GM18508 (cell line): ENCODE measurements at regions not wholly inside any gene's neighbourhood (a gene's known extent, or its start where the extent isn't known, plus 50 kb on each side); places are given as distances from the start of the nearest gene placed in this dataset.

Experiments
- ATAC-seq: cut with Tn5 transposase; IDR thresholded peaks from one replicate; pipeline ENCODE4 v1.9.1; 2021; ENCODE audit warnings: moderate number of reproducible peaks; ENCODE audit not compliant: insufficient read depth, unreplicated experiment

- no peak for ATAC-seq
Observed at GRCh38 chr3:99467420-99467819, 171.0 kb upstream of the COL8A1 start.

DNA sequence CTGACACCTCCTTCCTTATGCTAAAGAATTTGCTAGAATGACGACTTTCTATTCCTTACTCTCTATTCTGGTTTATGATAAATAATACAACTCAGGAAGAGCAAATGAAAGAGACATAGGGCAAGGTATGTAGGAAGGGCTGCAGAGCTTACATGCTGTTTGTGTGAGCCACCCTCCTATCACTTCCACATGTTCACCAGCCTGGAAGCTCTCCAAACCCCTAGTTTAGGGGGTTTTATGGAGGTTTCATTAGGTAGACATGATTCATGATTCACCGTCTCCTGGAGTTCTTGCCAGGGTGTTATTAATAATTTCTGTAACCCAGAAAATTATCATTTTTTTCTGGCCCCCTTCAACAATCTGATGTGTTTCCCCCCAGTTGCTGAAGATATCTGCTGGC lies 172.1 kb upstream of the COL8A1 start:
- no peak for ATAC-seq

DNA sequence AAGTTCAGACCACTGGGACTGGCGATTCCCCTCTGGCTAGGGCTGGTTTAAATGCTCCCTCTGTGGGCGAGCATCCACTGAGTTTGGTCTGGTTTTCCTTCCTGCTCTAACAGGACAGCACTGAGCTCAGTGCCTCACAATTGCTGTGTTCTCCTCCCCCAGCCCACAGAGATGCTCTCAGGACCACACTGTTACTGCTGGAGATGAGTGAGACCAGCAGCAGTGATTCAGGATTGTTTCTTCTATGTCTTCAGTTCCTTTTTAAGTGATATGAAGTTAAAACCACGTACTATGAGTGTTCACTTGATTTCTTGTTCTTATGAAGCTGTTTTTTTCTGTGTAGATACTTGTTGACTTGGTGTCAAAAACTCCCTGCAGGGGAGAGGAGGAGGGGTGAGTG lies 180.4 kb upstream of the COL8A1 start:
- no peak for ATAC-seq

DNA sequence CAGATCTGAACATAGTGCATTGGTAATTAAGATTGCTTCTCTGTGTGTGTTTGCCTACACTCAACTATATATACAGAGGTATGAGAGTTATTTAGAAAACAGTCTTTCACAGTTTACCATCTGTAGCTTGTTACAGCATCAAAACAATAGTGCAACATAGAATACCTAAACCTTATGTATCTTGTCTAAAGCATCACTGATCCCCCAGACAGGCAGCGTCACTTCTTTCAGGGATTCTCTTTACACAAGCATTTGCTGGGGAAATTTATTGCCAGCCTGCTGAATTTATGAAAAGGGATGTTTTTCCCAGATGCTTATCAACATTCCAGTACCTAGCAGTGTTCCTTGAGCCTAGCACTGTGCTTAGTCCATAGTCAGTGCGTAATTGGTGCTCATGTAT lies 195.8 kb upstream of the COL8A1 start:
- no peak for ATAC-seq

DNA sequence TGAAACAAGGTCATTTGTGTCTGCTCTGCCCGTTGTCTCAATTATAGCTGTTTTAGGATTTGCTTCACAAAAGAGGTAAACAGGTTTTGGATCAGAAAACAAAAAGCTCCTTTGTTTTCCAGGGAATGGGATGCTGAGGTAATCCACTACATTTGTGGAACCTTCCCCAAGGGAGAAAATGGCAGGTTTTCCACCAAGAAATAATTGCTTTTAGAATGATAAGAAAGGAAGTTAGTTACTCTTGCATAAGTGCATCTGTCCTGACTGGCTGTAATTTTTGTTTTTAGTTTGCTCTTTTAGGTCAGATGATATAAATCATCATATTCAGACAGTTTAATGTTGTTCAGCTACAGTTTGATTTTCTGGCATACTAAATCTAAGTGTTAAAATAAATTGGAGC lies 198.5 kb upstream of the COL8A1 start:
- no peak for ATAC-seq

GRCh38 chr3:99434190-99434589 lies 204.2 kb upstream of the COL8A1 start:
- no peak for ATAC-seq

DNA sequence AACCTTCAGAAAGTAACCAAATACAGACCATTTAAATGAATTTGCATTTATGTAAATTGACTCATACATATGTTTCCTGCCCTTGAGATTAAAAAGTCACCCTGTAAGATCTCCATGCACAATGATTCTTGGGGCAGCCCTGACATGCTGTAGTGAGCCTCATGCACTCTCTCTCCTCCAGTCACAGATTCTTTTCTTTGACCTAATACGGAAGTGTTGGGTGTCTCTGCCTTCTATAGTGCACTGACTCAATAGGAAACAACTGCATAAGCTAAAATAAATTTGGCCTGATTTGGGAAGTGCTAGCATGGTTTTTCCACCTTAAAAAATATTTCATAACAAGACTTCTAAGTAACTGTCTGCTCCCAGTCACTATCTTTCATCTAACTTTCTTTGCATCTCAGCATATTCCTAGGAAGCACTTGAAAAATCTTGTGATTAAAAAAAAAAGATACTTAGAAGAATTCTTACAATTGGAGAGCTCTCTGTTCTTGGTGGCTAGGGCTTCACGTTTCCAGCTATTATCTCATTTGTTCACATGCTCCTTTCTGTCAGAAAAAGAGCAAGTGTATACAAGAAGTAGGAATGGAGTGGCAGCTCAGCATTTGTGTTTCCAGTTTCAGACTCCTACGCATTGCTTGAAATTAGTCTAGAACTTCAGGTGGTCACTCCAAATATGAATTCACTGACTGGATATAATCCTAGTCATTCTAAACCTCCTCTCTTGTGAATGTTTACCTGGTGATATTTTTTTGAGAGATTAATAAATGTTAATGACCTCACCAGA lies 207.9 kb upstream of the COL8A1 start:
- peak; percentile 60 for ATAC-seq

GRCh38 chr3:99429502-99429901 lies 208.9 kb upstream of the COL8A1 start:
- ATAC-seq, result no peak

DNA sequence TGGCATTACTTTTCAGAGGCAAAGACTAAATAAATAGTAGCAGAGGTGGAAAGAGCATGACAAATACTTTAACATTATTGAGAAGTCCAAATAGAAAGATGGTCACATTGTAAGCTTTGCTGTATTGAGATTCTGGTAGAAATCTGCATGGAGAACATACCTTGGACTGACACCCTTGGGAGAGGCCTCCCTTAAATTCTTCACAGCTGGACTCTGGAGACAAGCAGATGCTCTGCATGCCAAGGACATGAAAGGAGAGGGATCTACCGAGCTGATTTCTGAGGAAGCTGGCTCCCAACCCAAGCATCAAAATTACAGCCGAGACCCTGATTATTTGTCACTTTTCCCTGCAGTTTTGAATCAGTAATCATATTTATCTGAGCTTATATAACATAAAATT lies 212.5 kb upstream of the COL8A1 start:
- no peak for ATAC-seq

- ATAC-seq, result no peak
Observed at GRCh38 chr3:99419116-99419515, 219.3 kb upstream of the COL8A1 start.

DNA sequence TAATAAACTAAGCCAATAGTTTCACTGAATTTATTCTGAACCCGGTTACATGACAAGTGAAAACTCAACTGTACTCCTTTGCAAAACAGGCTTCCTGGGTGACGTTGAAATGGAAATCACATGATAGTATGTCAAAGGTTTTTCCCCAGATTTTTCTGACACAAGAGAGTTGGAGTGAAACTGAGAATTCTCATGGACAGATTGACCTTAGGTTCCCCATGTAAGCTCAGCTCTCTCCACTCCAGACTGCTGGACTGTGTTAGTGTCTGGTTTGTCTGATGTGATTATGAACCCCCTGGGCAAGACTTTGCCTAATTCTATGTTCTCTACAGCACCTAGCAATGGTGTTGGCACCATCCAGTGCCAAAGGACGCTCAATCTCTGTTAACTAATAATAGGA lies 219.7 kb upstream of the COL8A1 start:
- ATAC-seq, result peak; percentile 68

GRCh38 chr3:99418209-99418635 lies 220.2 kb upstream of the COL8A1 start:
- peak; percentile 78 for ATAC-seq

DNA sequence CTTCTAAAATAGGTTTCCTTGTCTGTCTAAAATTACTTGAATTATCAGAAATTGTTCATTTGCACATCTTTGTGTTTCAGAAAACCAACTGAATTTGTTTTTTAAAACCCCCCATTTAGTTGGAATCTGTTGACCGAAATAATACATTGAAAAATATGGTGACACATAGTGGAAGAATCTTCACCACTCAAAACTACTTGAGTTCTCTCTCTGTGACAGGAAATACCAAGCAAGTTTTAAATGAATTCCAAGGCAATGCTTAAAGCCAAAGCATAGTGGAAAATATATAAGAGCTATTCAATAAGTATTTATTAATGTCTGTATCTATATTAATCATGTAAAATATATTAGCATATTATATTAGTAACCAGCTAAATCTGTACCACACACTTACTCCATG lies 224.9 kb upstream of the COL8A1 start:
- no peak for ATAC-seq

- ATAC-seq, result no peak
Observed at GRCh38 chr3:99410789-99411311, 227.5 kb upstream of the COL8A1 start.

GRCh38 chr3:99409961-99410360 lies 228.4 kb upstream of the COL8A1 start:
- no peak for ATAC-seq

- peak; percentile 44 for ATAC-seq
Observed at GRCh38 chr3:99407257-99407656, 231.1 kb upstream of the COL8A1 start.

GRCh38 chr3:99402755-99403154 lies 235.6 kb upstream of the COL8A1 start:
- ATAC-seq, result no peak

DNA sequence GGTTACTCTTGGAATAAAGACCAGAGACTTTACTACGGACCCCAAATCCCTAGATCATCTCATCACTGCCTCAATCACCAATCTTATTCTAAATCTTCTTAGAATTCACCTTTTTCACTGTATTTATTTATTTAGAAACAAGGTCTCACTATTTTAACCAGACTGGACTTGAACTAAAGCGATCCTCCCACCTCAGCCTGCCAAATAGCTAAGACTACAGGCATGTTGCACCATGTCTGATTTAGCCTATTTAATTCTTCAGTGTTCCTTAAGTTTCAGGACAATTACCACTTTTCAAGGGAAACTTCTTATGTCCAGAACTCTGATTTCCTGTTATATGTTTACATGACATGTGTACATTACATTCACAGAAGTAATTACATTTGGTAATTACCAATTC lies 238.0 kb upstream of the COL8A1 start:
- no peak for ATAC-seq

DNA sequence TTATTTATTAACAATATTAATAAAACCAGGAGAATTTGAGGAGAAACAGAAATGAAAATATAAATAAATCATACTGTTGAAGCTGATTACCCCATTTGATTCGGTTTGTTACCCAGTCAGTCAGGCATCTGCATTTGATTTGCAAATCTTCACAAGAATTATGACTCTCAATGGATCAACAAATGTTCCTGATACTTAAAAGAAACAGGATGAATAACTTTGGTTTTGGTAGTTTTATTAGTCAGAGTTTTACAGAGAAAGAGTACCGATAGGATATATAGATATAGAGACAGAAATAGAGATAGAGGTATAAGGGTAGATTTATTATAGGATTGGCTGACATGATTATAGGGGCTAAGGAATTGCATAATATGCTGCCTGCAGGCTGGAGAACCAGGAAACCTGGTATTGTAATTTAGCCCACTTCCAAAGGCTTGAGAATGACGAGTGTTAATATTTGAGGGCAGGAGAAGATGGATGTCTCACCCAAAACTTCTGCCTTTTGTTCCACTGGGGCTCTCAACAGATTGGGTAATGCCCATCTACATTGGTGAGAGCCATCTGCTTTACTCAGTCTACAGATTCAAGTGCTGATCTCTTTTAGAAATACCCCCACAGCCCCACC lies 241.6 kb upstream of the COL8A1 start:
- ATAC-seq, result no peak

- ATAC-seq, result no peak
Observed at GRCh38 chr3:99394831-99395778, 243.3 kb upstream of the COL8A1 start.

- ATAC-seq, result no peak
Observed at GRCh38 chr3:99393961-99394360, 244.4 kb upstream of the COL8A1 start.
